ENCODE measurements at regions not wholly inside any gene's neighbourhood (a gene's known extent, or its start where the extent isn't known, plus 50 kb on each side); places are given as distances from the start of the nearest gene placed in this dataset.

- H3K27me3 ChIP-seq (ENCODE audit: low read depth, low read length), result no peaks in the 10 kb centered on the region
- no peaks in the 10 kb centered on the region for H3K36me3 ChIP-seq (ENCODE audit: control insufficient read depth in 1 of 2, insufficient read depth in 2 of 2, low read length in 2 of 2)
- no peaks in the 10 kb centered on the region for H3K4me1 ChIP-seq (ENCODE audit: control insufficient read depth in 1 of 2, insufficient read depth in 2 of 2, low read length in 2 of 2)
- no peaks in the 10 kb centered on the region for H3K9me3 ChIP-seq (ENCODE audit: control insufficient read depth in 1 of 2, low read length in 2 of 2)
- no peak overlapping the region for H3K4me3 ChIP-seq (ENCODE audit: low read depth in 1 of 2, low read length in 2 of 2)
- H3K27ac ChIP-seq (ENCODE audit: low read length), result no peak overlapping the region
Measured at GRCh38 chrX:8914681-8915080, 113.5 kb upstream of the FAM9A start.

DNA sequence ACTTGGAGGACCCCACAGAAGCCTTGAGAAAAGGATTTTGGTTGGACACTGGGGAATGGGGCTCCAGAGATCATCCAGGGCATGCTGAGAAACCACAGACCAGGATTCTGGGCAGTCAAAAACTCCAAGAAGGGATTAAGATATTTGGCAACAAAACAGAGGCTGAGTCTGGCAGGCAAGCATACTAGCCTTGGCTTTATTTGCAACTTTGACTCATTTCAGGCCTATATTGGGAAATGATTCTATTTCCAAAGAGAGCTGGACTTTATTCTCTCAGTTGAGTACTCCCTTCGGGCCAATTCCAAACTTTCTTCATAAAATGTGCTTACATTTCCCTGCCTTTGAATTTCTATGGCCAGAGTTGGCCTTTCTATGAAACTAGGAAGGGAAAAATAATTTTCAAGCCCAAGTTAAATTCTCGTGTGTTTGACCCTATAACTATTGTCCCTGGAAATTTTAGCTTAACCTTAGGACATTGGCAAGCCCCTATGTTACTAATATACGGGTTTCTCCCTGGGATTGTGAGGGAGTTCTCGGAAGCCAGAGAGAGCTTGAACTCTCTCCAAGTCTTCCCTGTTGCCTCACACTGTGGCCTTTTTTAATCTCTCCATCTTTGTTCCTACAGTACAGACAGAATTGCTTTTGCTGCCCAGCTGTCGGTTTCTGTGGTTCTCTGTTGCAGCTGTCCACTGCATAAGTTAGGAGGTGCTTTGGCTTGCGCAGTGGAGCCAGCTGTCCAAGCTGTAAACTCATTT lies 112.6 kb upstream of the FAM9A start:
- H3K4me3 ChIP-seq (ENCODE audit: low read depth in 1 of 2, low read length in 2 of 2), result no peak overlapping the region
- H3K27me3 ChIP-seq (ENCODE audit: low read depth, low read length), result no peaks in the 10 kb centered on the region
- H3K9me3 ChIP-seq (ENCODE audit: control insufficient read depth in 1 of 2, low read length in 2 of 2), result no peaks in the 10 kb centered on the region
- H3K4me1 ChIP-seq (ENCODE audit: control insufficient read depth in 1 of 2, insufficient read depth in 2 of 2, low read length in 2 of 2), result no peaks in the 10 kb centered on the region
- H3K27ac ChIP-seq (ENCODE audit: low read length), result peak overlapping the region; percentile 36
- no peaks in the 10 kb centered on the region for H3K36me3 ChIP-seq (ENCODE audit: control insufficient read depth in 1 of 2, insufficient read depth in 2 of 2, low read length in 2 of 2)

DNA sequence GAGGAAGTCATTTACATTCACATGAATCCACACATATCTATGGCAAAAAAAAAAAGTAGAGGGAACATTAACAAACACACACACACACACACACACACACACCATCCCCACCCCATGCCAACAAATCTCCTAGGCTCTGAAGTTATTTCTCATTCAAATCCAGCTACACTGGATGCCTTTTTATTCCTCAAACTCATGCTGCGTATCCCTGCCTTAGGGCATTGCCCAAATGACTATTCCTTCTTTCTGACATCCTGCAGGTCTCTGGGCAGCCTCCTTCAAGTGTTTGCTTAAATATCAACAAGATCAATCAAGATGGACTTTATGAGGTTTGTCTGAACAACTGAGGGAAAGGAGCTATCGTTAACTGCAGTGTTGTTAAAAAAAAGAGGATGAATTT lies 106.5 kb upstream of the FAM9A start:
- no peak overlapping the region for H3K27ac ChIP-seq (ENCODE audit: low read length)
- no peaks in the 10 kb centered on the region for H3K9me3 ChIP-seq (ENCODE audit: control insufficient read depth in 1 of 2, low read length in 2 of 2)
- no peak overlapping the region for H3K4me3 ChIP-seq (ENCODE audit: low read depth in 1 of 2, low read length in 2 of 2)
- H3K36me3 ChIP-seq (ENCODE audit: control insufficient read depth in 1 of 2, insufficient read depth in 2 of 2, low read length in 2 of 2), result no peaks in the 10 kb centered on the region
- no peaks in the 10 kb centered on the region for H3K27me3 ChIP-seq (ENCODE audit: low read depth, low read length)
- no peaks in the 10 kb centered on the region for H3K4me1 ChIP-seq (ENCODE audit: control insufficient read depth in 1 of 2, insufficient read depth in 2 of 2, low read length in 2 of 2)

- no peak overlapping the region for H3K4me3 ChIP-seq (ENCODE audit: low read depth in 1 of 2, low read length in 2 of 2)
- no peaks in the 10 kb centered on the region for H3K4me1 ChIP-seq (ENCODE audit: control insufficient read depth in 1 of 2, insufficient read depth in 2 of 2, low read length in 2 of 2)
- no peak overlapping the region for H3K27ac ChIP-seq (ENCODE audit: low read length)
- H3K36me3 ChIP-seq (ENCODE audit: control insufficient read depth in 1 of 2, insufficient read depth in 2 of 2, low read length in 2 of 2), result no peaks in the 10 kb centered on the region
- H3K9me3 ChIP-seq (ENCODE audit: control insufficient read depth in 1 of 2, low read length in 2 of 2), result no peaks in the 10 kb centered on the region
- no peaks in the 10 kb centered on the region for H3K27me3 ChIP-seq (ENCODE audit: low read depth, low read length)
Measured at GRCh38 chrX:8906299-8906938, 105.2 kb upstream of the FAM9A start.

DNA sequence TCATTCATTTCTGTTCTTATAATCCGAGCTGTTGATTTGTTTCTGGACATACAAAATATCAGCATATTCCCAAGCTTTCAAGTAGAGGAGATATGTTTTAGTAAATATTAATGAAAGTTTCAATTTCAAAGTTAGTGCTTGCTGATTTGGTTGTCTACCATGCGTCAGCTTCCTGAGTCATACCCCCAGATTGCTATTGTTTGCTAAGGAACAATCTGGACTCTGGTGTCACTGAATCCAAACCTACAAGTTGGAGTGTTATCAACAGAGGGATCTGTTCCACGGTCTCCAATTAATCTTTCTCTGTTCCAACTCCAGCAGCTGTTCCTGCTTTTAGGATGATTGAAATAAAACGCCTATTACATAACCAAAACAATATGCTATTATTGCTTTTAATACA lies 96.1 kb upstream of the FAM9A start:
- Histone ChIP-seq H3K4me3 (ENCODE audit: low read depth in 1 of 2, low read length in 2 of 2) (no peak overlapping the region), H3K27ac (ENCODE audit: low read length) (no peak overlapping the region), H3K36me3 (ENCODE audit: control insufficient read depth in 1 of 2, insufficient read depth in 2 of 2, low read length in 2 of 2) (no peaks in the 10 kb centered on the region), H3K27me3 (ENCODE audit: low read depth, low read length) (no peaks in the 10 kb centered on the region), H3K9me3 (ENCODE audit: control insufficient read depth in 1 of 2, low read length in 2 of 2) (no peaks in the 10 kb centered on the region), H3K4me1 (ENCODE audit: control insufficient read depth in 1 of 2, insufficient read depth in 2 of 2, low read length in 2 of 2) (no peaks in the 10 kb centered on the region)

- H3K27me3 ChIP-seq (ENCODE audit: low read depth, low read length), result no peaks in the 10 kb centered on the region
- H3K4me3 ChIP-seq (ENCODE audit: low read depth in 1 of 2, low read length in 2 of 2), result no peak overlapping the region
- no peaks in the 10 kb centered on the region for H3K4me1 ChIP-seq (ENCODE audit: control insufficient read depth in 1 of 2, insufficient read depth in 2 of 2, low read length in 2 of 2)
- H3K36me3 ChIP-seq (ENCODE audit: control insufficient read depth in 1 of 2, insufficient read depth in 2 of 2, low read length in 2 of 2), result no peaks in the 10 kb centered on the region
- peaks cover 0 to 3% of the 10 kb centered on the region in 2 donors for H3K9me3 ChIP-seq (ENCODE audit: control insufficient read depth in 1 of 2, low read length in 2 of 2)
- H3K27ac ChIP-seq (ENCODE audit: low read length), result no peak overlapping the region
Measured at GRCh38 chrX:8890794-8891193, 89.6 kb upstream of the FAM9A start.

DNA sequence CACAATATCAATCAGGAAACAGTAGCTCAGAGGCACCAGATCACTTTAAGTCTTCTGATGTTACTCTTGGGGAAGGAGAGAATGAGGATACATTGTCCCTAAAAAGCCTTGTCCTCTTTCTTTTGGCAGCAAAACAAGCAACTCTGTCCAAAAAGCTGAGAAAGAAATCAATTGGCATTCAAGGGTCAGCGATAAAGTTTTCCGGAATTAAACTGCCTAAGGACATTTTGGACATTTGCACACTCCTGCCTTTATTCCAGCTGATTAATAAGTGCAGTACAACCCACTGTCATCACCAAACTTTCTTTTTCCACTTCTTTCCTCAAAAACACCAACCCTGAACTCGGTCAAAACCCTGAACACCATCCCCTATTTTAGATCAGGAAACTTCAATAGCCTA lies 85.8 kb upstream of the FAM9A start:
- Histone ChIP-seq H3K9me3 (ENCODE audit: control insufficient read depth in 1 of 2, low read length in 2 of 2) (peaks cover 0 to 3% of the 10 kb centered on the region in 2 donors), H3K27me3 (ENCODE audit: low read depth, low read length) (no peaks in the 10 kb centered on the region), H3K4me3 (ENCODE audit: low read depth in 1 of 2, low read length in 2 of 2) (no peak overlapping the region), H3K36me3 (ENCODE audit: control insufficient read depth in 1 of 2, insufficient read depth in 2 of 2, low read length in 2 of 2) (no peaks in the 10 kb centered on the region), H3K27ac (ENCODE audit: low read length) (no peak overlapping the region), H3K4me1 (ENCODE audit: control insufficient read depth in 1 of 2, insufficient read depth in 2 of 2, low read length in 2 of 2) (no peaks in the 10 kb centered on the region)

GRCh38 chrX:8879750-8880149 lies 78.6 kb upstream of the FAM9A start:
- H3K27ac ChIP-seq (ENCODE audit: low read length), result no peak overlapping the region
- no peaks in the 10 kb centered on the region for H3K36me3 ChIP-seq (ENCODE audit: control insufficient read depth in 1 of 2, insufficient read depth in 2 of 2, low read length in 2 of 2)
- no peaks in the 10 kb centered on the region for H3K9me3 ChIP-seq (ENCODE audit: control insufficient read depth in 1 of 2, low read length in 2 of 2)
- no peak overlapping the region for H3K4me3 ChIP-seq (ENCODE audit: low read depth in 1 of 2, low read length in 2 of 2)
- H3K27me3 ChIP-seq (ENCODE audit: low read depth, low read length), result no peaks in the 10 kb centered on the region
- H3K4me1 ChIP-seq (ENCODE audit: control insufficient read depth in 1 of 2, insufficient read depth in 2 of 2, low read length in 2 of 2), result no peaks in the 10 kb centered on the region

- no peaks in the 10 kb centered on the region for H3K36me3 ChIP-seq (ENCODE audit: control insufficient read depth in 1 of 2, insufficient read depth in 2 of 2, low read length in 2 of 2)
- H3K4me1 ChIP-seq (ENCODE audit: control insufficient read depth in 1 of 2, insufficient read depth in 2 of 2, low read length in 2 of 2), result no peaks in the 10 kb centered on the region
- no peak overlapping the region for H3K4me3 ChIP-seq (ENCODE audit: low read depth in 1 of 2, low read length in 2 of 2)
- no peaks in the 10 kb centered on the region for H3K27me3 ChIP-seq (ENCODE audit: low read depth, low read length)
- H3K9me3 ChIP-seq (ENCODE audit: control insufficient read depth in 1 of 2, low read length in 2 of 2), result no peaks in the 10 kb centered on the region
- H3K27ac ChIP-seq (ENCODE audit: low read length), result no peak overlapping the region
Measured at GRCh38 chrX:8873956-8874355, 72.8 kb upstream of the FAM9A start.

DNA sequence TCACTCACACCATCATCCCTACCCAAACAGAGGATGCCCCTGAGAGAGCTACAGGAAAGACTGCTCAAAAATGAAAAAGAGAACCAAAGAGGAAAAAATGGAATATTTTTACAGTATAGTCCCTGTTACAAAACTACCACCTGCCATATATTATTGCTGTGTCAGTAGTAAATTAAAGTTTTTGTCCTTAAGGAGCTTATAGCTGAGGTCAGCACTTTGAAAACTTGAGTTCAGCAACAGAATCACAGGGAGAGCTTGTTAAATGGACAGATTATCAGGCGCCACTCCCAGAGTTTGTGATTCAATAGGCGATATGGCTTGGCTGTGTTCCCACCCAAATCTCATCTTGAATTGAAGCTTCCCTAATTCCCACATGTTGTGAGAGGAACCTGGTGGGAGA lies 71.9 kb upstream of the FAM9A start:
- Histone ChIP-seq H3K4me3 (ENCODE audit: low read depth in 1 of 2, low read length in 2 of 2) (no peak overlapping the region), H3K4me1 (ENCODE audit: control insufficient read depth in 1 of 2, insufficient read depth in 2 of 2, low read length in 2 of 2) (no peaks in the 10 kb centered on the region), H3K36me3 (ENCODE audit: control insufficient read depth in 1 of 2, insufficient read depth in 2 of 2, low read length in 2 of 2) (no peaks in the 10 kb centered on the region), H3K27ac (ENCODE audit: low read length) (no peak overlapping the region), H3K27me3 (ENCODE audit: low read depth, low read length) (no peaks in the 10 kb centered on the region), H3K9me3 (ENCODE audit: control insufficient read depth in 1 of 2, low read length in 2 of 2) (no peaks in the 10 kb centered on the region)

DNA sequence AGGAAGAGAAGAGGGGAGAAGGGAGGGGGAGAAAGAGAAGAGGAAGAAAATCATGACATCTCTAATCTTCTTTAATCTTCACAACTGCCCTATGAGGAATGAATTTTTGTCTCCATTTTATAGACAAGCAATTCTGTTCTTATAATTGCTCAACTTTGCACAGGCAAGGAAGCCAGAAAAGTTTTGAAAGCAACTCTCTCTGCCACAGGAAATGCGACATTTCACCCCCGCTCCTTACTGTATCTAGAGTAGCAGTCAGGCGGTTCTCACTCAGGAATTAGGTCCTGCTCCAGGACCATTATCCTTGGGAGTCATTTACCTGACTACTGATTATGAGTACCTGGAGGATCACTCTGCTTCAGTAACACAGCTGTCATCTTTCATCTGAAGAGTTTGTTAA lies 69.2 kb upstream of the FAM9A start:
- H3K36me3 ChIP-seq (ENCODE audit: control insufficient read depth in 1 of 2, insufficient read depth in 2 of 2, low read length in 2 of 2), result no peaks in the 10 kb centered on the region
- H3K27me3 ChIP-seq (ENCODE audit: low read depth, low read length), result no peaks in the 10 kb centered on the region
- H3K9me3 ChIP-seq (ENCODE audit: control insufficient read depth in 1 of 2, low read length in 2 of 2), result no peaks in the 10 kb centered on the region
- H3K4me3 ChIP-seq (ENCODE audit: low read depth in 1 of 2, low read length in 2 of 2), result no peak overlapping the region
- H3K27ac ChIP-seq (ENCODE audit: low read length), result no peak overlapping the region
- no peaks in the 10 kb centered on the region for H3K4me1 ChIP-seq (ENCODE audit: control insufficient read depth in 1 of 2, insufficient read depth in 2 of 2, low read length in 2 of 2)

- Histone ChIP-seq H3K27me3 (ENCODE audit: low read depth, low read length) (no peaks in the 10 kb centered on the region), H3K9me3 (ENCODE audit: control insufficient read depth in 1 of 2, low read length in 2 of 2) (no peaks in the 10 kb centered on the region), H3K27ac (ENCODE audit: low read length) (no peak overlapping the region), H3K4me1 (ENCODE audit: control insufficient read depth in 1 of 2, insufficient read depth in 2 of 2, low read length in 2 of 2) (no peaks in the 10 kb centered on the region), H3K36me3 (ENCODE audit: control insufficient read depth in 1 of 2, insufficient read depth in 2 of 2, low read length in 2 of 2) (no peaks in the 10 kb centered on the region), H3K4me3 (ENCODE audit: low read depth in 1 of 2, low read length in 2 of 2) (no peak overlapping the region)
Measured at GRCh38 chrX:8869812-8870211, 68.6 kb upstream of the FAM9A start.
